Tibial nerve (tissue), 4 donors: ENCODE measurements at regions not wholly inside any gene's neighbourhood (a gene's known extent, or its start where the extent isn't known, plus 50 kb on each side); places are given as distances from the start of the nearest gene placed in this dataset.

Experiments used
- DNase-seq, 2 donors: peaks; one replicate each; pipeline ENCODE4 v3.0.0-alpha.2; 2019; ENCODE audit warnings: low spot score in 2 of 2
- H3K27ac ChIP-seq, 4 donors: fragments of 200-600 bp; sonication (generic) in 3 of 4; one replicate each; pipeline ENCODE4 v1.5.1; 2017 to 2019; ENCODE audit warnings: mild to moderate bottlenecking in 1 of 4
- H3K27me3 ChIP-seq, 2 donors: fragments of 200-600 bp; sonication (generic) in 1 of 2; one replicate each; pipeline versions ENCODE4 v1.5.1 to v1.6.0; 2017 to 2019
- H3K36me3 ChIP-seq, 3 donors: fragments of 200-600 bp; sonication (generic); one replicate each; pipeline ENCODE4 v1.5.1; 2018 to 2019
- H3K4me1 ChIP-seq, 4 donors: fragments of 200-600 bp; sonication (generic) in 3 of 4; one replicate each; pipeline ENCODE4 v1.5.1; 2017 to 2019
- H3K4me3 ChIP-seq, 4 donors: fragments of 200-600 bp; sonication (generic) in 3 of 4; one replicate each; pipeline ENCODE4 v1.5.1; 2017 to 2019; ENCODE audit warnings: mild to moderate bottlenecking in 1 of 4, moderate library complexity in 1 of 4
- H3K9me3 ChIP-seq, 4 donors: fragments of 200-600 bp; sonication (generic) in 3 of 4; one replicate each; pipeline ENCODE4 v1.5.1; 2017 to 2019
- EP300 ChIP-seq, 2 donors: sonication (generic); formaldehyde crosslinking; IDR thresholded peaks; one replicate each; pipeline ENCODE4 v1.6.1; 2017; ENCODE audit warnings: antibody characterized with exemption in 2 of 2, mild to moderate bottlenecking in 1 of 2
- POLR2A ChIP-seq, 2 donors: fragments of 450-650 bp; IDR thresholded peaks; one replicate each; pipeline ENCODE4 v1.6.1; 2017; ENCODE audit warnings: antibody characterized with exemption in 2 of 2, mild to moderate bottlenecking in 2 of 2, moderate library complexity in 2 of 2
- WGBS, 2 donors: methylation state at CpG; one replicate each; pipeline ENCODE4 v1.1.5; 2018; 5-methylcytosine and 5-hydroxymethylcytosine counted together
- TF ChIP-seq, protein P1 (sequence below), 5 experiments: fragments of 200-600 bp in 3 of 5; fragments of 450-650 bp in 2 of 5; sonication (generic) in 3 of 5; IDR thresholded peaks; one replicate each; pipeline ENCODE4 v1.5.1; 2016 to 2019; ENCODE audit warnings: antibody characterized with exemption in 5 of 5, mild to moderate bottlenecking in 3 of 5, moderate library complexity in 2 of 5

DNA sequence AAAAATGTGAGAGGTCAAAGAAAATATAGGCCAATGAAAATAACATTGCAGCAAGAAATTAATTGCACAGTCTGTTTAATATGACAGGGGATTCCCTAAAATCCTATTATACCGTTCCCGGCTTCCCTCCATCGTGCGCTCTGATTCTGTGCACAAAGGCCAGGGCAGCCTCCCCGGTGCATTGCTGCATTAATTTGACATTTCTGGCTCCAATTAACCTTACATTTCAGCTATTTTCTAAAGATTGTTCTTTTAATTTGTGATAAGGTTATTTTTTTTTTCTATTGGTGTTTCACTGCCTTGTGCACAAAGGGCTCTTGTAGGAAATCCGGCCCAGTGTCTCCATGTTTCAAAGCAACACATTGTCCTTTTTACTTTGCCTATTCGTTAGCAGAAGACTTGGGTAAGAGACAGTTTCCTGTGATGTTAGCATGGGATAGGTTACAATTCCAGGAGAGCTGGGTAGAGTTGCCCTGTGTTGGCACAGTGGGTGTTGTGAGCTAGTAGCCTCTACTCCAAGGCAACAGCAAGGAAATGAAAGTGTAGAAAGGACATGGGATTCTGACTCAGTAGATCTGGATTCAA lies 257.3 kb upstream of the IGF1R start:
- DNase-seq: no peak

DNA sequence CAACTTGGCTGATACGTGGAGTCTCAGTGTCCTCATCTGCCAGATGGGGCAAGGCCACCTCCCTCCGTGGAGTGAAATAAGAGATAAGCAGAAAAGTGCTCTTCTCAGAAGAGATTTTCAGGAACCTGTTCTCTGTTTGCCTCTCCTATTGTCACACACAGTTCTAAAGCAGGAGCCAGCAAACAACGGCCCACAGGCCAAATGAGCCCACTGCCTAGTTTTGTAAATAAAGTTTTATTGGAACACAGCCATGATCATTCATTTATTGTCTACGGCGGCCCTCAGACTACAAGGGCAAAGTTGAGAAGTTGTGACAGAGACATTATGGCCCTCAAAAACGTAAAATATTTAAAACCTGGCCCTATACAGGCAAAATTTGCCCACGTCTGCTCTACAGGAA lies 256.8 kb upstream of the IGF1R start:
- H3K4me3 ChIP-seq: no peak overlapping the region
- no peak for DNase-seq
- WGBS, 2 donors: 86 to 90% methylated on average over 7 of the region's 7 CpGs
- no peaks in the 10 kb centered on the region for H3K27me3 ChIP-seq
- TF ChIP-seq, protein P1, sequence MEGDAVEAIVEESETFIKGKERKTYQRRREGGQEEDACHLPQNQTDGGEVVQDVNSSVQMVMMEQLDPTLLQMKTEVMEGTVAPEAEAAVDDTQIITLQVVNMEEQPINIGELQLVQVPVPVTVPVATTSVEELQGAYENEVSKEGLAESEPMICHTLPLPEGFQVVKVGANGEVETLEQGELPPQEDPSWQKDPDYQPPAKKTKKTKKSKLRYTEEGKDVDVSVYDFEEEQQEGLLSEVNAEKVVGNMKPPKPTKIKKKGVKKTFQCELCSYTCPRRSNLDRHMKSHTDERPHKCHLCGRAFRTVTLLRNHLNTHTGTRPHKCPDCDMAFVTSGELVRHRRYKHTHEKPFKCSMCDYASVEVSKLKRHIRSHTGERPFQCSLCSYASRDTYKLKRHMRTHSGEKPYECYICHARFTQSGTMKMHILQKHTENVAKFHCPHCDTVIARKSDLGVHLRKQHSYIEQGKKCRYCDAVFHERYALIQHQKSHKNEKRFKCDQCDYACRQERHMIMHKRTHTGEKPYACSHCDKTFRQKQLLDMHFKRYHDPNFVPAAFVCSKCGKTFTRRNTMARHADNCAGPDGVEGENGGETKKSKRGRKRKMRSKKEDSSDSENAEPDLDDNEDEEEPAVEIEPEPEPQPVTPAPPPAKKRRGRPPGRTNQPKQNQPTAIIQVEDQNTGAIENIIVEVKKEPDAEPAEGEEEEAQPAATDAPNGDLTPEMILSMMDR (IDR thresholded peaks at IDR 0.05): no peak
- no peak for TF ChIP-seq POLR2A (IDR thresholded peaks at IDR 0.05)
- no peak for TF ChIP-seq EP300 (IDR thresholded peaks at IDR 0.05)
- no peak overlapping the region for H3K27ac ChIP-seq
- no peaks in the 10 kb centered on the region for H3K36me3 ChIP-seq
- peaks cover 0 to 3% (median 0%) of the 10 kb centered on the region in 4 donors for H3K4me1 ChIP-seq
- no peaks in the 10 kb centered on the region for H3K9me3 ChIP-seq

More for the DNA sequence above, 257.3 kb upstream of the IGF1R start:
- Histone ChIP-seq H3K4me1 (peaks cover 0 to 4% (median 0%) of the 10 kb centered on the region in 4 donors), H3K27ac (no peak overlapping the region), H3K9me3 (no peaks in the 10 kb centered on the region), H3K4me3 (no peak overlapping the region), H3K36me3 (no peaks in the 10 kb centered on the region), H3K27me3 (no peaks in the 10 kb centered on the region)
- WGBS, 2 donors: 58 to 63% methylated on average over 7 of the region's 7 CpGs
- TF ChIP-seq EP300 (IDR thresholded peaks at IDR 0.05) (no peak), POLR2A (IDR thresholded peaks at IDR 0.05) (no peak)
- TF ChIP-seq, protein P1 (IDR thresholded peaks at IDR 0.05): no peak

GRCh38 chr15:98393471-98393870 lies 254.9 kb upstream of the IGF1R start:
- H3K4me3 ChIP-seq: no peak overlapping the region
- peaks cover 0 to 9% (median 0%) of the 10 kb centered on the region in 4 donors for H3K4me1 ChIP-seq
- DNase-seq: no peak
- no peak overlapping the region for H3K27ac ChIP-seq
- H3K36me3 ChIP-seq: no peaks in the 10 kb centered on the region
- H3K9me3 ChIP-seq: no peaks in the 10 kb centered on the region
- TF ChIP-seq POLR2A (IDR thresholded peaks at IDR 0.05) (no peak), EP300 (IDR thresholded peaks at IDR 0.05) (no peak)
- TF ChIP-seq, protein P1 (IDR thresholded peaks at IDR 0.05): no peak
- 77 to 82% methylated on average over 9 of the region's 9 CpGs for WGBS, 2 donors
- no peaks in the 10 kb centered on the region for H3K27me3 ChIP-seq

GRCh38 chr15:98394546-98394945 lies 253.8 kb upstream of the IGF1R start:
- WGBS, 2 donors: 78 to 79% methylated on average over 10 of the region's 10 CpGs

DNA sequence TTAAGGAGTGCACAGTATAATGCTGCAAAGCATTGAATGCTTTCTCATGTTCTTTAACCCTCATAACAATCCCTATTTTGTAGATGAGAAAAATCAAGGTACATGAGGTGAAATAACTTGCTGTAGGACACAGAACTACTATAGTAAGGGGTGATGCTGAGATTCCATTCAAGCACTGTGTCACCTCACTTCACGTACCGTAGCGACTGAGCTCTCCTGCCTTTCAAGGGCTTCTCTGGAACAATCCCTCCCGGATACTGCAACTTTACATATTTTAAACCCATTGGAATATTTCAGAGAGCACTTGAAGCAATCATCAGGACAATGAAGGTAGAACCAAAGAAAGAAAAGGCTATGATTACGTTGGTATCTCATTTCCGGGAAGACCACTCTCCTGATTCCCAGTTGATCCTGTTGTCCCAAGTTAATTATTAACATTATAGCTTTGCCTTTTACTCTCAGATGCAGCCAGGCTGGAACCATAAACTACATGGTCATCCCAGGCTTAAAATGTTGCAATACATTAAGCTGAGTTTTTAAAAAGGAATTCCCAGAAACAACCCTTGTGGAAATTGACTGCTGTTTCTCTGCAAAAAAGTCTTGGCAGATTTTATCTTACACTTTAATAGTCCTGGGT lies 252.2 kb upstream of the IGF1R start:
- Histone ChIP-seq H3K4me1 (peaks cover 0 to 13% (median 0%) of the 10 kb centered on the region in 4 donors), H3K27me3 (no peaks in the 10 kb centered on the region), H3K9me3 (no peaks in the 10 kb centered on the region), H3K36me3 (no peaks in the 10 kb centered on the region), H3K4me3 (no peak overlapping the region), H3K27ac (no peak overlapping the region)
- TF ChIP-seq, protein P1 (IDR thresholded peaks at IDR 0.05): no peak
- TF ChIP-seq EP300 (IDR thresholded peaks at IDR 0.05) (no peak), POLR2A (IDR thresholded peaks at IDR 0.05) (no peak)
- 83 to 92% methylated on average over 6 of the region's 6 CpGs for WGBS, 2 donors
- no peak for DNase-seq

More at GRCh38 chr15:98394546-98394945, 253.8 kb upstream of the IGF1R start:
- H3K27ac ChIP-seq: no peak overlapping the region
- H3K4me1 ChIP-seq: peaks cover 0 to 13% (median 0%) of the 10 kb centered on the region in 4 donors
- no peak for DNase-seq
- TF ChIP-seq POLR2A (IDR thresholded peaks at IDR 0.05) (no peak), EP300 (IDR thresholded peaks at IDR 0.05) (no peak)
- TF ChIP-seq, protein P1 (IDR thresholded peaks at IDR 0.05): no peak
- H3K9me3 ChIP-seq: no peaks in the 10 kb centered on the region
- no peak overlapping the region for H3K4me3 ChIP-seq
- H3K27me3 ChIP-seq: no peaks in the 10 kb centered on the region
- H3K36me3 ChIP-seq: no peaks in the 10 kb centered on the region
